ENCODE measurements at regions not wholly inside any gene's neighbourhood (a gene's known extent, or its start where the extent isn't known, plus 50 kb on each side); places are given as distances from the start of the nearest gene placed in this dataset.

- TF ChIP-seq CTCF (IDR thresholded peaks at IDR 0.05) (no peak), POLR2A (IDR thresholded peaks at IDR 0.05) (no peak)
Measured at GRCh38 chrX:96311366-96311765, 373.3 kb upstream of the DIAPH2 start.

Data from right lobe of liver (tissue), 4 donors.